Calu3 (cell line): ENCODE measurements at regions not wholly inside any gene's neighbourhood (a gene's known extent, or its start where the extent isn't known, plus 50 kb on each side); places are given as distances from the start of the nearest gene placed in this dataset.

Source experiments
- BruUV-seq: library from RNA; stranded (reverse); fragments of 400-500 nt; replicated peaks from 2 replicates; lab custom pipeline; 2021; lab: Mats Ljungman, UMichigan
- CTCF ChIA-PET: fragments of 300-600 bp; sonication (Branson Sonifier 250); formaldehyde crosslinking; loops from one replicate; lab custom pipeline; 2022; ENCODE audit warnings: antibody characterized with exemption; lab: Charles Lee
- DNase-seq: peaks from one replicate; pipeline ENCODE4 v3.0.0; 2022
- H3K27ac Mint-ChIP-seq: one replicate; pipeline ENCODE4 v1.8.0; 2022; ENCODE audit warnings: mixed read lengths; ENCODE audit not compliant: unreplicated experiment
- H3K27me3 Mint-ChIP-seq: one replicate; pipeline ENCODE4 v1.8.0; 2022; ENCODE audit warnings: mixed read lengths; ENCODE audit not compliant: unreplicated experiment
- H3K36me3 Mint-ChIP-seq: one replicate; pipeline ENCODE4 v1.8.0; 2022; ENCODE audit warnings: mild to moderate bottlenecking, moderate library complexity, mixed read lengths; ENCODE audit not compliant: insufficient read depth, unreplicated experiment
- H3K4me1 Mint-ChIP-seq: one replicate; pipeline ENCODE4 v1.8.0; 2022; ENCODE audit warnings: mild to moderate bottlenecking, low read depth, mixed read lengths; ENCODE audit not compliant: unreplicated experiment
- H3K4me3 Mint-ChIP-seq: one replicate; pipeline ENCODE4 v1.8.0; 2022; ENCODE audit warnings: mild to moderate bottlenecking, low read depth, moderate library complexity, mixed read lengths; ENCODE audit not compliant: unreplicated experiment
- H3K9me3 Mint-ChIP-seq: one replicate; pipeline ENCODE4 v1.8.0; 2022; ENCODE audit warnings: low read depth, mixed read lengths; ENCODE audit not compliant: unreplicated experiment
- intact Hi-C: fragments of 100-400 bp; cut with micrococcal nuclease; formaldehyde crosslinking; loops from one replicate; pipeline ENCODE4 v1.10.0; 2022; ENCODE audit not compliant: unreplicated experiment
- TF ChIP-seq, protein P1 (sequence below): fragments of 200-600 bp; IDR thresholded peaks from one replicate; pipeline ENCODE4 v1.8.0; 2022; ENCODE audit warnings: antibody characterized with exemption; ENCODE audit not compliant: unreplicated experiment

DNA sequence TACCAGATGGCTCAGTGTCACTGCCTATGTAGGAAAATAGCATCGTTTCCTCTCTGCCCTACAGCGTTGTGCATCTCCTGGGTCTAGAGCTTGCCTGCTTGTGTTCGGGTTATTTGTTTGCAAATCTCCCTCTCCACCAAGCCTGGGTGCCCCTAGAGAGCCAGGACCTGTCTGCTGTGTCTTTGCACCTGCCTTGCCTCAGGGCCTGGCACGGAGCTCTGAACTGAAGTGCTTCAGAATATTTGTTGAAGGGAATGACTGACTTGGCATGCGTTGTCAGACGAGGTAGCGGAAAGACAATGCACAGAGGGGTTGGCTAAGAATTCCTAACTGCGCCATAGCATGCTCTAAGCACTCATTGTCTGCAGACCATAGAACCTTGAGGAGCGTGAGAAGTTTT is 263.4 kb downstream of the FGF9 start:
- no peak overlapping the region for H3K27ac Mint-ChIP-seq
- BruUV-seq = no TSS peak
- H3K4me1 Mint-ChIP-seq = no peaks in the 10 kb centered on the region
- H3K36me3 Mint-ChIP-seq = no peaks in the 10 kb centered on the region
- no peak overlapping the region for H3K4me3 Mint-ChIP-seq
- no peaks in the 10 kb centered on the region for H3K27me3 Mint-ChIP-seq
- no peaks in the 10 kb centered on the region for H3K9me3 Mint-ChIP-seq
- DNase-seq = no peak
- TF ChIP-seq, protein P1, sequence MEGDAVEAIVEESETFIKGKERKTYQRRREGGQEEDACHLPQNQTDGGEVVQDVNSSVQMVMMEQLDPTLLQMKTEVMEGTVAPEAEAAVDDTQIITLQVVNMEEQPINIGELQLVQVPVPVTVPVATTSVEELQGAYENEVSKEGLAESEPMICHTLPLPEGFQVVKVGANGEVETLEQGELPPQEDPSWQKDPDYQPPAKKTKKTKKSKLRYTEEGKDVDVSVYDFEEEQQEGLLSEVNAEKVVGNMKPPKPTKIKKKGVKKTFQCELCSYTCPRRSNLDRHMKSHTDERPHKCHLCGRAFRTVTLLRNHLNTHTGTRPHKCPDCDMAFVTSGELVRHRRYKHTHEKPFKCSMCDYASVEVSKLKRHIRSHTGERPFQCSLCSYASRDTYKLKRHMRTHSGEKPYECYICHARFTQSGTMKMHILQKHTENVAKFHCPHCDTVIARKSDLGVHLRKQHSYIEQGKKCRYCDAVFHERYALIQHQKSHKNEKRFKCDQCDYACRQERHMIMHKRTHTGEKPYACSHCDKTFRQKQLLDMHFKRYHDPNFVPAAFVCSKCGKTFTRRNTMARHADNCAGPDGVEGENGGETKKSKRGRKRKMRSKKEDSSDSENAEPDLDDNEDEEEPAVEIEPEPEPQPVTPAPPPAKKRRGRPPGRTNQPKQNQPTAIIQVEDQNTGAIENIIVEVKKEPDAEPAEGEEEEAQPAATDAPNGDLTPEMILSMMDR = no peak
- intact Hi-C loops = no loop called here
- CTCF ChIA-PET = no interaction called here

DNA sequence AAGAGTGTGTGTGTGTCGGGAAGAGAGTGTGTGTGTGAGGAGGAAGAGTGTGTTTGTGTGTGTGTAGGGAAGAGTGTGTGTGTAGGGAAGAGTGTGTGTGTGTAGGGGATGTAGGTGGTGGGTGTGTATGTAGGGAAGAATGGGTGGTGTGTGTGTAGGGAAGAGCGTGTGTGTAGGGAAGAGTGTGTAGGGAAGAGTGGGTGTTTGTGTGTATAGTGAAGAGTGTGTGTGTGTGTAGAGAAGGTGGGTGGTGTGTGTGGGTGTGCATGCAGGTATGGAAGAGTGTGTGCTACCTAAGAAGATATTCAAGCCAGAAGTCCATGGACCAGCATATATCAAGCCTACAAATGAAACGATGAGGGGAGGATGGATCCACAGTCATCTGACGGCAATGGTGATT is 265.8 kb downstream of the FGF9 start:
- TF ChIP-seq, protein P1 = no peak
- CTCF ChIA-PET = no interaction called here
- Mint-ChIP-seq H3K4me3 (no peak overlapping the region), H3K27me3 (no peaks in the 10 kb centered on the region), H3K36me3 (no peaks in the 10 kb centered on the region), H3K27ac (no peak overlapping the region), H3K9me3 (no peaks in the 10 kb centered on the region), H3K4me1 (no peaks in the 10 kb centered on the region)
- no peak for DNase-seq
- intact Hi-C loops = no loop called here
- BruUV-seq = no TSS peak

DNA sequence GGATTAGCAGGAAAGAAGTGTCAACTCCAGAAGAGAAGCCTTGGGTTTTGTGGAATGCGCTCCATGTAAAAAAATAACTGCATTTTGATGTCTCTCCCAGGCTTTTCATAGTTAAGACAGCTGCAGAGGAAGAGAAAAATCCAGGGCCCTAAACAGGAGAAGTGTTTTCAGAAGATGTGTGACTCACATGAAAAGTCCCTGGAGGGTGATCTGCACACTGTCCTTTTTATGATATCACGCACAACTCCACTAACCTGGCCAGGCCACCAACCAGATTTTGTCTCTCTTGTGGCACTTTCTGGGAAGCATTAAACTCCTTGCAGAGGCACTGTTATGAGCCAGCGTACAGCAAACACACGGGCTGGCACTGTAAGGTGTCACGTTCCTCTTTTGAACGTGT is 267.3 kb downstream of the FGF9 start:
- intact Hi-C loops = no loop called here
- CTCF ChIA-PET = no interaction called here
- Mint-ChIP-seq H3K4me1 (no peaks in the 10 kb centered on the region), H3K9me3 (no peaks in the 10 kb centered on the region), H3K4me3 (no peak overlapping the region), H3K27me3 (no peaks in the 10 kb centered on the region), H3K27ac (no peak overlapping the region), H3K36me3 (no peaks in the 10 kb centered on the region)
- TF ChIP-seq, protein P1 = no peak
- no peak for DNase-seq
- no TSS peak for BruUV-seq

DNA sequence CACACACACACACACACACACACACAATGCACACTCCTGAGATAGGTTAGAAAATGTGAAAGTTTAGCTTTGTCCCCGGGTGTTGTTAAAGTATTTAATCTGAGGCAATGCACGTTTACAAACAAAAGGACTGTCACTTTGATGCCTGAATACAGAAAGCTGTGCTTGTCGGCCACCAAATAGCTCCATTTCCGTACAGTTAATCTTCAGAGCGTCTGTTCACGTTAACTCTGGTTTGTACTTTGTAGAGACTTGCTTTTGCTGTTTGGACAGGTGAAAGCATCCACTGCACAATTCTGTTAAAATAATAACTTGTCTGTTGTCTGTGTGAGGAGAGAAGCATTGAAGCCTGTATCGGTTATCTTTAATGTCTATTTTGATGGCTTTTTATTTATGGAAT is 267.8 kb downstream of the FGF9 start:
- intact Hi-C loops = no loop called here
- no peaks in the 10 kb centered on the region for H3K4me1 Mint-ChIP-seq
- H3K27me3 Mint-ChIP-seq = no peaks in the 10 kb centered on the region
- H3K27ac Mint-ChIP-seq = no peak overlapping the region
- CTCF ChIA-PET = no interaction called here
- no peak for DNase-seq
- no peak overlapping the region for H3K4me3 Mint-ChIP-seq
- H3K36me3 Mint-ChIP-seq = no peaks in the 10 kb centered on the region
- no peaks in the 10 kb centered on the region for H3K9me3 Mint-ChIP-seq
- no TSS peak for BruUV-seq
- TF ChIP-seq, protein P1 = no peak

DNA sequence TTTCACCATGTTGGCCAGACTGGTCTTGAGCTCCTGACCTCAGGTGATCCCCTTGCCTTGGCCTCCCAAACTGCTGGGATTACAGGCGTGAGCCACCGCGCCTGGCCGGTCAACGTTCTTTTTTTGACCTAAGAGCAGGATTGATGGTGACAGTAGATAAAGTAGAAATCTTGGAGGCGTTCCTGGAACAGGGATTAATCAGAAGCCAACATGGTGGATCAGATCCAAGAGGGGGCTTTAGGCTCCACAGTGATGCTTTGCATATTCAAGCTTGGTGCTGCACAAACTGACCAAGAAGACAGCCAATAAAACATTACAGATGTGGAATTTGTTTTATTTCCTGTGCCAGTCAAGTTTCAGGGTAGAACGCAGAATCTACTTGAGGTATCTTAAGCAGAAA is 271.2 kb downstream of the FGF9 start:
- no peaks in the 10 kb centered on the region for H3K36me3 Mint-ChIP-seq
- BruUV-seq = no TSS peak
- CTCF ChIA-PET = no interaction called here
- no peak overlapping the region for H3K27ac Mint-ChIP-seq
- H3K9me3 Mint-ChIP-seq = no peaks in the 10 kb centered on the region
- no peaks in the 10 kb centered on the region for H3K27me3 Mint-ChIP-seq
- no peak overlapping the region for H3K4me3 Mint-ChIP-seq
- no peaks in the 10 kb centered on the region for H3K4me1 Mint-ChIP-seq
- TF ChIP-seq, protein P1 = no peak
- intact Hi-C loops = no loop called here
- DNase-seq = no peak
